ENCODE measurements at regions not wholly inside any gene's neighbourhood (a gene's known extent, or its start where the extent isn't known, plus 50 kb on each side); places are given as distances from the start of the nearest gene placed in this dataset.

GRCh38 chr6:21772477-21772876 lies 178.9 kb downstream of the SOX4 start:
- ChIA-PET POLR2A (interaction anchor here (0.7 kb wide), 1 partner anchor 14 kb away, joined by 3 read pairs; no protein-coding TSS in a partner anchor), CTCF (interaction anchor here (0.7 kb wide), 1 partner anchor 30 kb away, joined by 3 read pairs; no protein-coding TSS in a partner anchor)
- no peaks in the 10 kb centered on the region for H3K27me3 ChIP-seq (ENCODE audit: control insufficient read depth, insufficient read depth, low read length)
- no peaks in the 10 kb centered on the region for H3K36me3 ChIP-seq (ENCODE audit: control insufficient read depth, insufficient read depth, low read length)
- H3K4me3 ChIP-seq (ENCODE audit: low read depth, low read length): no peak overlapping the region
- TF ChIP-seq CTCF (IDR thresholded peaks at IDR 0.05; ENCODE audit: insufficient read depth, low read depth, low read length): no peak
- no peak for DNase-seq (ENCODE audit: low read depth)

GRCh38 chr6:21772884-21773575 lies 179.5 kb downstream of the SOX4 start:
- no peak for DNase-seq (ENCODE audit: low read depth)
- Histone ChIP-seq H3K36me3 (ENCODE audit: control insufficient read depth, insufficient read depth, low read length) (no peaks in the 10 kb centered on the region), H3K27me3 (ENCODE audit: control insufficient read depth, insufficient read depth, low read length) (no peaks in the 10 kb centered on the region), H3K4me3 (ENCODE audit: low read depth, low read length) (no peak overlapping the region)
- ChIA-PET CTCF (interaction anchor here (0.7 kb wide), 2 partner anchors 29 to 481 kb away, joined by 3 read pairs; no protein-coding TSS in a partner anchor), POLR2A (interaction anchor here (0.7 kb wide), 1 partner anchor 15 kb away, joined by 3 read pairs; no protein-coding TSS in a partner anchor)
- no peak for TF ChIP-seq CTCF (IDR thresholded peaks at IDR 0.05; ENCODE audit: insufficient read depth, low read depth, low read length)

- H3K4me3 ChIP-seq (ENCODE audit: low read depth, low read length): no peak overlapping the region
- ChIA-PET POLR2A (no interaction called here), CTCF (interaction anchor here (0.7 kb wide), 1 partner anchor 37 kb away, joined by 3 read pairs; no protein-coding TSS in a partner anchor)
Observed at GRCh38 chr6:21773576-21773968, 180.0 kb downstream of the SOX4 start.

GRCh38 chr6:21777846-21778245 lies 184.3 kb downstream of the SOX4 start:
- no peak for DNase-seq (ENCODE audit: low read depth)
- Histone ChIP-seq H3K27me3 (ENCODE audit: control insufficient read depth, insufficient read depth, low read length) (no peaks in the 10 kb centered on the region), H3K36me3 (ENCODE audit: control insufficient read depth, insufficient read depth, low read length) (no peaks in the 10 kb centered on the region), H3K4me3 (ENCODE audit: low read depth, low read length) (no peak overlapping the region)
- TF ChIP-seq CTCF (IDR thresholded peaks at IDR 0.05; ENCODE audit: insufficient read depth, low read depth, low read length): no peak
- ChIA-PET CTCF (no interaction called here), POLR2A (no interaction called here)

More at GRCh38 chr6:21773576-21773968, 180.0 kb downstream of the SOX4 start:
- H3K36me3 ChIP-seq (ENCODE audit: control insufficient read depth, insufficient read depth, low read length): no peaks in the 10 kb centered on the region
- DNase-seq (ENCODE audit: low read depth): no peak
- no peak for TF ChIP-seq CTCF (IDR thresholded peaks at IDR 0.05; ENCODE audit: insufficient read depth, low read depth, low read length)
- H3K27me3 ChIP-seq (ENCODE audit: control insufficient read depth, insufficient read depth, low read length): no peaks in the 10 kb centered on the region

GRCh38 chr6:21780141-21780540 lies 186.6 kb downstream of the SOX4 start:
- DNase-seq (ENCODE audit: low read depth): no peak
- H3K4me3 ChIP-seq (ENCODE audit: low read depth, low read length): no peak overlapping the region
- no peaks in the 10 kb centered on the region for H3K36me3 ChIP-seq (ENCODE audit: control insufficient read depth, insufficient read depth, low read length)
- CTCF ChIA-PET: no interaction called here
- POLR2A ChIA-PET: no interaction called here
- TF ChIP-seq CTCF (IDR thresholded peaks at IDR 0.05; ENCODE audit: insufficient read depth, low read depth, low read length): no peak
- no peaks in the 10 kb centered on the region for H3K27me3 ChIP-seq (ENCODE audit: control insufficient read depth, insufficient read depth, low read length)
